H9 (cell line): ENCODE measurements at regions not wholly inside any gene's neighbourhood (a gene's known extent, or its start where the extent isn't known, plus 50 kb on each side); places are given as distances from the start of the nearest gene placed in this dataset.

Experiments used
- DNase-seq: peaks from one replicate; pipeline ENCODE4 v3.0.0-alpha.2; 2017
- H2AFZ ChIP-seq: one replicate; pipeline ENCODE4 v1.6.1; 2013; ENCODE audit warnings: mild to moderate bottlenecking, low read length, control low read depth, moderate library complexity
- H2AK5ac ChIP-seq: 2 replicates; pipeline ENCODE4 v1.6.1; 2013; ENCODE audit warnings: low read length, control low read depth, mixed read lengths; ENCODE audit not compliant: insufficient read length
- H2BK120ac ChIP-seq: one replicate; pipeline ENCODE4 v1.6.1; 2013; ENCODE audit warnings: low read depth, mild to moderate bottlenecking, low read length, control low read depth, inconsistent platforms; ENCODE audit not compliant: poor library complexity, severe bottlenecking
- H2BK12ac ChIP-seq: 2 replicates; pipeline ENCODE4 v1.6.1; 2013; ENCODE audit warnings: low read length, control low read depth, mixed read lengths, low read depth; ENCODE audit not compliant: insufficient read length
- H2BK15ac ChIP-seq: 2 replicates; pipeline ENCODE4 v1.6.1; 2013; ENCODE audit warnings: low read depth, low read length, control low read depth
- H2BK20ac ChIP-seq: one replicate; pipeline ENCODE4 v1.6.1; 2013; ENCODE audit warnings: low read depth, mild to moderate bottlenecking, low read length, control low read depth, inconsistent platforms; ENCODE audit not compliant: poor library complexity, severe bottlenecking
- H2BK5ac ChIP-seq: 2 replicates; pipeline ENCODE4 v1.6.1; 2013; ENCODE audit warnings: low read length, control low read depth, mixed read lengths; ENCODE audit not compliant: insufficient read length
- H3K14ac ChIP-seq: 2 replicates; pipeline ENCODE4 v1.6.1; 2013; ENCODE audit warnings: low read length, control low read depth; ENCODE audit not compliant: insufficient read depth
- H3K18ac ChIP-seq: 2 replicates; pipeline ENCODE4 v1.6.1; 2013; ENCODE audit warnings: low read depth, mild to moderate bottlenecking, mixed read lengths, low read length, control low read depth; ENCODE audit not compliant: insufficient read length
- H3K23ac ChIP-seq: 2 replicates; pipeline ENCODE4 v1.6.1; 2013; ENCODE audit warnings: low read length, control low read depth, mixed read lengths, low read depth; ENCODE audit not compliant: insufficient read length
- H3K23me2 ChIP-seq: 2 replicates; pipeline ENCODE4 v1.6.1; 2013; ENCODE audit warnings: low read depth, mild to moderate bottlenecking, mixed read lengths, low read length, control low read depth; ENCODE audit not compliant: insufficient read length, poor library complexity, severe bottlenecking
- H3K27ac ChIP-seq: 2 replicates; pipeline ENCODE4 v1.5.1; 2013; ENCODE audit warnings: low read length, control low read depth, mixed read lengths, low read depth; ENCODE audit not compliant: insufficient read length
- H3K27me3 ChIP-seq: 2 replicates; pipeline ENCODE4 v1.6.1; 2013; ENCODE audit warnings: low read length, control low read depth, inconsistent platforms; ENCODE audit not compliant: insufficient read depth
- H3K4ac ChIP-seq: 2 replicates; pipeline ENCODE4 v1.6.1; 2013; ENCODE audit warnings: low read depth, mild to moderate bottlenecking, control low read depth, inconsistent platforms, low read length, moderate library complexity
- H3K4me1 ChIP-seq: 2 replicates; pipeline ENCODE4 v1.6.1; 2013; ENCODE audit warnings: low read length, control low read depth, inconsistent platforms; ENCODE audit not compliant: insufficient read depth
- H3K4me2 ChIP-seq: 2 replicates; pipeline ENCODE4 v1.6.1; 2013; ENCODE audit warnings: low read length, control low read depth, mixed read lengths; ENCODE audit not compliant: insufficient read length, insufficient read depth
- H3K56ac ChIP-seq: 2 replicates; pipeline ENCODE4 v1.6.1; 2013; ENCODE audit warnings: low read depth, mild to moderate bottlenecking, mixed read lengths, low read length, control low read depth; ENCODE audit not compliant: insufficient read length
- H3K79me1 ChIP-seq: 2 replicates; pipeline ENCODE4 v1.6.1; 2013; ENCODE audit warnings: low read depth, mild to moderate bottlenecking, moderate library complexity, low read length, control low read depth, inconsistent platforms; ENCODE audit not compliant: insufficient read depth, poor library complexity, severe bottlenecking
- H3K79me2 ChIP-seq: 2 replicates; pipeline ENCODE4 v1.6.1; 2013; ENCODE audit warnings: low read length, control low read depth, inconsistent platforms; ENCODE audit not compliant: insufficient read depth
- H3K9ac ChIP-seq: 2 replicates; pipeline ENCODE4 v1.6.1; 2013; ENCODE audit warnings: low read length, control low read depth, mixed read lengths; ENCODE audit not compliant: insufficient read length; ENCODE audit errors: extremely low read depth
- H3K9me3 ChIP-seq: one replicate; pipeline ENCODE4 v1.6.1; 2013; ENCODE audit warnings: low read depth, low read length, inconsistent platforms; ENCODE audit not compliant: control insufficient read depth
- H3T11ph ChIP-seq: one replicate; pipeline ENCODE4 v1.6.1; 2013; ENCODE audit warnings: mild to moderate bottlenecking, low read length, control low read depth, inconsistent platforms
- H4K20me1 ChIP-seq: one replicate; pipeline ENCODE4 v1.6.1; 2013; ENCODE audit not compliant: control insufficient read depth, insufficient read length, insufficient read depth
- H4K5ac ChIP-seq: 2 replicates; pipeline ENCODE4 v1.6.1; 2013; ENCODE audit warnings: low read depth, mild to moderate bottlenecking, mixed read lengths, low read length, control low read depth; ENCODE audit not compliant: insufficient read length
- H4K8ac ChIP-seq: replicated peaks from 2 replicates; pipeline ENCODE4 v1.6.1; 2013; ENCODE audit warnings: low read length, control low read depth, mixed read lengths, low read depth; ENCODE audit not compliant: insufficient read length
- H4K91ac ChIP-seq: 2 replicates; pipeline ENCODE4 v1.6.1; 2013; ENCODE audit warnings: low read depth, mild to moderate bottlenecking, moderate library complexity, mixed read lengths, low read length, control low read depth; ENCODE audit not compliant: insufficient read length
- H3K27ac Mint-ChIP-seq, 3 experiments: 2 replicates in 2 of 3; 3 replicates in 1 of 3; pipeline ENCODE4 v1.8.0; 2020 to 2021; ENCODE audit warnings: mixed read lengths in 3 of 3, mild to moderate bottlenecking in 1 of 3, moderate library complexity in 1 of 3
- H3K27me3 Mint-ChIP-seq: 2 replicates; pipeline ENCODE4 v1.8.0; 2021; ENCODE audit warnings: low read depth, mild to moderate bottlenecking, moderate library complexity, mixed read lengths
- H3K36me3 Mint-ChIP-seq, 3 experiments: 2 replicates in 2 of 3; 3 replicates in 1 of 3; pipeline ENCODE4 v1.8.0; 2020 to 2021; ENCODE audit warnings: low read depth in 3 of 3, mixed read lengths in 3 of 3; ENCODE audit not compliant: insufficient read depth in 1 of 3
- H3K4me1 Mint-ChIP-seq, 2 experiments: 2 replicates each; pipeline ENCODE4 v1.8.0; 2020; ENCODE audit warnings: mixed read lengths in 2 of 2
- H3K4me3 Mint-ChIP-seq, 2 experiments: 2 replicates in 1 of 2; 3 replicates in 1 of 2; pipeline ENCODE4 v1.8.0; 2020 to 2021; ENCODE audit warnings: mild to moderate bottlenecking in 2 of 2, mixed read lengths in 2 of 2, moderate library complexity in 1 of 2
- H3K9me3 Mint-ChIP-seq, 2 experiments: 2 replicates in 1 of 2; 3 replicates in 1 of 2; pipeline ENCODE4 v1.8.0; 2020; ENCODE audit warnings: mild to moderate bottlenecking in 2 of 2, mixed read lengths in 2 of 2, moderate library complexity in 1 of 2
- WGBS: extraction: QIAGEN DNeasy Blood & Tissue Kit; methylation state at CpG from one replicate; pipeline ENCODE4 v1.1.7; 2013; ENCODE audit warnings: missing lambda C conversion rate, low lambda C conversion rate, mixed read lengths; ENCODE audit not compliant: insufficient read length; ENCODE audit errors: extremely low coverage; 5-methylcytosine and 5-hydroxymethylcytosine counted together
- TF ChIP-seq, protein P1 (sequence below): fragments of 200-600 bp; sonication (generic); conservative IDR thresholded peaks from 3 replicates; pipeline ENCODE4 v1.8.0; 2021; ENCODE audit warnings: antibody characterized with exemption, mild to moderate bottlenecking

GRCh38 chrX:56385960-56386359 lies 153.8 kb downstream of the KLF8 start:
- Mint-ChIP-seq H3K27me3 (peaks cover 6% of the 10 kb centered on the region; the same call in 1 of the 2 replicates), H3K4me1 (no peaks in the 10 kb centered on the region), H3K36me3 (peaks cover 2 to 6% (median 3%) of the 10 kb centered on the region in 3 experiments; a peak in 2 of 7 replicates), H3K4me3 (no peak overlapping the region), H3K9me3 (peaks cover 68 to 86% of the 10 kb centered on the region in 2 experiments), H3K27ac (no peak overlapping the region)
- H3K4ac ChIP-seq, result no peak overlapping the region
- H3K79me1 ChIP-seq, result no peaks in the 10 kb centered on the region
- no peak overlapping the region for H3K18ac ChIP-seq
- no peak overlapping the region for H3K4me2 ChIP-seq
- no CpG with 5 or more reads among the region's 1 CpG for WGBS
- no peaks in the 10 kb centered on the region for H3K4me1 ChIP-seq
- no peaks in the 10 kb centered on the region for H3K79me2 ChIP-seq
- no peak overlapping the region for H2BK5ac ChIP-seq
- H4K20me1 ChIP-seq, result no peaks in the 10 kb centered on the region
- no peak overlapping the region for H4K5ac ChIP-seq
- H4K8ac ChIP-seq, result no peak overlapping the region
- no peak overlapping the region for H3K23ac ChIP-seq
- no peak overlapping the region for H2BK15ac ChIP-seq
- no peak overlapping the region for H4K91ac ChIP-seq
- no peak overlapping the region for H2AK5ac ChIP-seq
- H3K9ac ChIP-seq, result no peak overlapping the region
- peaks cover 12% of the 10 kb centered on the region for H3K9me3 ChIP-seq
- no peak overlapping the region for H2BK120ac ChIP-seq
- H2AFZ ChIP-seq, result no peak overlapping the region
- no peak overlapping the region for H3K56ac ChIP-seq
- H2BK20ac ChIP-seq, result no peak overlapping the region
- no peak overlapping the region for H3K14ac ChIP-seq
- H3K27me3 ChIP-seq, result no peaks in the 10 kb centered on the region
- TF ChIP-seq, protein P1, sequence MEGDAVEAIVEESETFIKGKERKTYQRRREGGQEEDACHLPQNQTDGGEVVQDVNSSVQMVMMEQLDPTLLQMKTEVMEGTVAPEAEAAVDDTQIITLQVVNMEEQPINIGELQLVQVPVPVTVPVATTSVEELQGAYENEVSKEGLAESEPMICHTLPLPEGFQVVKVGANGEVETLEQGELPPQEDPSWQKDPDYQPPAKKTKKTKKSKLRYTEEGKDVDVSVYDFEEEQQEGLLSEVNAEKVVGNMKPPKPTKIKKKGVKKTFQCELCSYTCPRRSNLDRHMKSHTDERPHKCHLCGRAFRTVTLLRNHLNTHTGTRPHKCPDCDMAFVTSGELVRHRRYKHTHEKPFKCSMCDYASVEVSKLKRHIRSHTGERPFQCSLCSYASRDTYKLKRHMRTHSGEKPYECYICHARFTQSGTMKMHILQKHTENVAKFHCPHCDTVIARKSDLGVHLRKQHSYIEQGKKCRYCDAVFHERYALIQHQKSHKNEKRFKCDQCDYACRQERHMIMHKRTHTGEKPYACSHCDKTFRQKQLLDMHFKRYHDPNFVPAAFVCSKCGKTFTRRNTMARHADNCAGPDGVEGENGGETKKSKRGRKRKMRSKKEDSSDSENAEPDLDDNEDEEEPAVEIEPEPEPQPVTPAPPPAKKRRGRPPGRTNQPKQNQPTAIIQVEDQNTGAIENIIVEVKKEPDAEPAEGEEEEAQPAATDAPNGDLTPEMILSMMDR, result no peak
- H3K27ac ChIP-seq, result no peak overlapping the region
- H3K23me2 ChIP-seq, result no peaks in the 10 kb centered on the region
- no peak for DNase-seq
- H2BK12ac ChIP-seq, result no peak overlapping the region
- no peak overlapping the region for H3T11ph ChIP-seq
